Nephron (organoid): ENCODE measurements at regions not wholly inside any gene's neighbourhood (a gene's known extent, or its start where the extent isn't known, plus 50 kb on each side); places are given as distances from the start of the nearest gene placed in this dataset.

Experiments used
- H3K27ac Mint-ChIP-seq, 3 experiments: 2 replicates each; pipeline ENCODE4 v1.8.0; 2020; ENCODE audit warnings: mixed read lengths in 3 of 3, mild to moderate bottlenecking in 2 of 3, moderate library complexity in 1 of 3
- H3K27me3 Mint-ChIP-seq: 2 replicates; pipeline ENCODE4 v1.8.0; 2021; ENCODE audit warnings: low read depth, mild to moderate bottlenecking, moderate library complexity, mixed read lengths
- H3K36me3 Mint-ChIP-seq: 2 replicates; pipeline ENCODE4 v1.8.0; 2020; ENCODE audit warnings: low read depth, mixed read lengths
- H3K4me1 Mint-ChIP-seq: 2 replicates; pipeline ENCODE4 v1.8.0; 2020; ENCODE audit warnings: mixed read lengths
- H3K4me3 Mint-ChIP-seq, 3 experiments: 2 replicates each; pipeline ENCODE4 v1.8.0; 2020; ENCODE audit warnings: mild to moderate bottlenecking in 3 of 3, mixed read lengths in 3 of 3, moderate library complexity in 2 of 3
- H3K9me3 Mint-ChIP-seq: 2 replicates; pipeline ENCODE4 v1.8.0; 2020; ENCODE audit warnings: mixed read lengths
- TF ChIP-seq, protein P1 (sequence below), 3 experiments: fragments of 200-600 bp; sonication (generic); IDR thresholded peaks; one replicate each; pipeline ENCODE4 v1.5.0; 2021; ENCODE audit warnings: antibody characterized with exemption in 3 of 3; ENCODE audit not compliant: unreplicated experiment in 3 of 3

DNA sequence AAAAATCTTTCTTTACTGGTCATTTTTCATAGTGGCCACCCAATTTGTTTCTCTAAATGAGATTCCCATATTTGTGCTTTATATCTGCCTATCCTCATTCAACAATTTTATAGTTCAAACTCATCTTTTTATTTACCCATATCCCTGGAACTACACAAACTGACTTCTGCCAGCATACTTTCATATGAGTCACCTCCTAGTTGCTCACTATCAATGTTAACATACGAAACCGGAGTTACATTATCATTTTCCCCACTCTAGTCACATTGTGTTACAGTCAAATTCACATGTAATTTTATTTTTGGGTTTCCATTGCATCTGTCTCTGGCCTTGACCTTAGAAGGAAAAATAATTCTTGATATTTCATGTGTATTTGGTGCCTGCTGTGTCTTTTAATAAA lies 499.4 kb downstream of the MAFB start:
- TF ChIP-seq, protein P1, sequence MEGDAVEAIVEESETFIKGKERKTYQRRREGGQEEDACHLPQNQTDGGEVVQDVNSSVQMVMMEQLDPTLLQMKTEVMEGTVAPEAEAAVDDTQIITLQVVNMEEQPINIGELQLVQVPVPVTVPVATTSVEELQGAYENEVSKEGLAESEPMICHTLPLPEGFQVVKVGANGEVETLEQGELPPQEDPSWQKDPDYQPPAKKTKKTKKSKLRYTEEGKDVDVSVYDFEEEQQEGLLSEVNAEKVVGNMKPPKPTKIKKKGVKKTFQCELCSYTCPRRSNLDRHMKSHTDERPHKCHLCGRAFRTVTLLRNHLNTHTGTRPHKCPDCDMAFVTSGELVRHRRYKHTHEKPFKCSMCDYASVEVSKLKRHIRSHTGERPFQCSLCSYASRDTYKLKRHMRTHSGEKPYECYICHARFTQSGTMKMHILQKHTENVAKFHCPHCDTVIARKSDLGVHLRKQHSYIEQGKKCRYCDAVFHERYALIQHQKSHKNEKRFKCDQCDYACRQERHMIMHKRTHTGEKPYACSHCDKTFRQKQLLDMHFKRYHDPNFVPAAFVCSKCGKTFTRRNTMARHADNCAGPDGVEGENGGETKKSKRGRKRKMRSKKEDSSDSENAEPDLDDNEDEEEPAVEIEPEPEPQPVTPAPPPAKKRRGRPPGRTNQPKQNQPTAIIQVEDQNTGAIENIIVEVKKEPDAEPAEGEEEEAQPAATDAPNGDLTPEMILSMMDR (IDR thresholded peaks at IDR 0.05; ENCODE audit: unreplicated experiment in 3 of 3), result no peak
- H3K27ac Mint-ChIP-seq, result no peak overlapping the region
- no peaks in the 10 kb centered on the region for H3K27me3 Mint-ChIP-seq
- no peaks in the 10 kb centered on the region for H3K9me3 Mint-ChIP-seq
- H3K4me3 Mint-ChIP-seq, result no peak overlapping the region
- no peaks in the 10 kb centered on the region for H3K4me1 Mint-ChIP-seq
- no peaks in the 10 kb centered on the region for H3K36me3 Mint-ChIP-seq

DNA sequence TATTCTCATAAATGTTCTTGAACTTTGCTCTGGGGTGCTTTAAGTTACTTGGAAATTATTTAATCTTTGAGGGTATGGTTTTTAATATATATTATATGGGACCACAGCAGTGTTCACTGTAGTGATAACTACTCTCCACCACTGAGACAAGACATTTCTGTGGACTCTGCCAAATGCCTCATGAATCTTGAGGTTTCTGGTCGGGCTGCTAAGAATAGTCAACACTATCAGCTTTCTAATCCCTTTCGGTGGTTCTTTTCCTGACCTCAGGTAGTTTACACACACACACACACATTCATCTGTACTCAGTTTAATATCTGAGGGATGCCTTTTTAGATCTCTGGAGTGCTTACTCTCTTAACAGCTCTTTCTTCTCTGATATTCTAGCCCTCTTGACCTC lies 500.7 kb downstream of the MAFB start:
- TF ChIP-seq, protein P1 (IDR thresholded peaks at IDR 0.05; ENCODE audit: unreplicated experiment in 3 of 3), result no peak
- H3K9me3 Mint-ChIP-seq, result no peaks in the 10 kb centered on the region
- no peaks in the 10 kb centered on the region for H3K4me1 Mint-ChIP-seq
- peak overlapping the region in 2 of 3 experiments; percentile 4 to 32 for H3K27ac Mint-ChIP-seq
- no peak overlapping the region for H3K4me3 Mint-ChIP-seq
- no peaks in the 10 kb centered on the region for H3K36me3 Mint-ChIP-seq
- no peaks in the 10 kb centered on the region for H3K27me3 Mint-ChIP-seq

DNA sequence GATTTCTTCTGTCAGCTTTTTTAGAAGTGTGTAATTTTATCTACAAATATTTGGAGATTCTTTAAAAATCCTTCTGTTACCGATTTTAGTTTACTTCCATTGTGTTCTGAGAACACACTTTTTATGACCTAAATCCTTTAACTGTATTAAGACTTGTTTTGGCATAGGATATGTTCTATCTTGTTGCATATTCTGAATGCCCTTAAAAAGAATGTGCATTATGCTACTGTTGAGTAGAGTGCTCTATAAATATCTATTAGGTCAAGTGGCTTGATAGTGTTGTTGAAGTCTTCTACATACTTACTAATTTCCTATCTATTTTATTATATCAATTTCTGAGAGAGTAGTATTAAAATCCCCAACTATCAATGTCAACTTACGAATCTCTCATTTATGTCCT lies 502.2 kb downstream of the MAFB start:
- Mint-ChIP-seq H3K36me3 (no peaks in the 10 kb centered on the region), H3K4me3 (no peak overlapping the region), H3K27me3 (no peaks in the 10 kb centered on the region), H3K9me3 (no peaks in the 10 kb centered on the region), H3K4me1 (no peaks in the 10 kb centered on the region), H3K27ac (no peak overlapping the region)
- TF ChIP-seq, protein P1 (IDR thresholded peaks at IDR 0.05; ENCODE audit: unreplicated experiment in 3 of 3), result no peak

DNA sequence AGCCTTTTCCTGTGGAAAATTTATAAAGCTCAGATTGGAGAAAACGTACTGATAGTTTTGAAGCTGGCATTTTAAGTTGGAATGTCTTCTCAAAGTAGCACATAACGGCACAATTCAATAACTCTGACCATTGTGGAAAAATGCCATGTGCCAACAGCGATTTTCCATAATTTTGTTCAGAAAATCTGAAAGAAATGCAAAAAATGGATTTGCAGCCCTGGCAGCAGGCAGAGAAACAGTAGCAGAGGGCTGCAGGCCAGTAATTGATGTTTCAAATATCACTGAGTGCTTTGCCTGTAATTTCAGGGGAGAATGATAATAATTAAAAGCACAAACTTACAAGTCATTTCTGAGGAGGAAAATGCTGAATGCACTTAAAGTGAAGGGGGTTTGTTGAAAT lies 507.4 kb downstream of the MAFB start:
- Mint-ChIP-seq H3K4me3 (no peak overlapping the region), H3K4me1 (no peaks in the 10 kb centered on the region), H3K27ac (no peak overlapping the region), H3K9me3 (no peaks in the 10 kb centered on the region), H3K36me3 (no peaks in the 10 kb centered on the region), H3K27me3 (no peaks in the 10 kb centered on the region)
- TF ChIP-seq, protein P1 (IDR thresholded peaks at IDR 0.05; ENCODE audit: unreplicated experiment in 3 of 3), result no peak

DNA sequence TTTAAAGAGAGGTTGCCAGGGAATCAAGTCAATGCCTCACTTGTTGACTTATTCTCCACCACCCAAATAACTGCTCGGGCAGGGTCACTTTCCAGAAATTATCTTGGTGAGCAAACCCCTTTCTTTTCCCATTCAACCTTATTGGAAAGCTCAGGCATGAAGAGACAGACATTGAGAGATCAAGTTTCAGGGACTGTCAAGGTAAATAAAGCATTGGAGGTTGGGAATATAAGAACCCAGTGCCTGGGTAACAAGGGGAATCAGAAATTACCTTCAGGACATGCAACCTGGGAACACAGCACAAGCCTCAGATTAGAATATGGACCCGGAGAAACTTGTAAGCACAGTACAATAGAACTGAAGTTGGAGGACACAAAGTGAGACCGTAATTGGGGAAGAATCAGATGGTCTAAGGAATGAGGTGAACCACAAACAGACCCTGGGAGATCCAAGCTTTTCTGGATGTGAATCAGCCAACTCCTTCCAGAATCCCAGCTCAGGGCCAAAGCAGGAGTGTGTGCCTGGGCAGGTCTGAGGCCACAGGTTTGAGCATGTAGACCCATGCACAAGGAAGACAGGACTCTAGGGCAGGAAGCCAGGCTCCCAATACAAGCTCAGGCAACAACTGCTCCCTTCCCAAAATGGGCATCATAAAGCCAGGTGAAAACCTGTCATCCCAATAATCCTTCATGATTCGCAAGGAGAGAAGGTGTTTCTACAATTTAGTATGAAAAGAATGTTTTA lies 512.8 kb downstream of the MAFB start:
- Mint-ChIP-seq H3K36me3 (no peaks in the 10 kb centered on the region), H3K4me3 (no peak overlapping the region), H3K4me1 (no peaks in the 10 kb centered on the region), H3K27ac (no peak overlapping the region), H3K27me3 (no peaks in the 10 kb centered on the region), H3K9me3 (no peaks in the 10 kb centered on the region)
- TF ChIP-seq, protein P1 (IDR thresholded peaks at IDR 0.05; ENCODE audit: unreplicated experiment in 3 of 3), result no peak

DNA sequence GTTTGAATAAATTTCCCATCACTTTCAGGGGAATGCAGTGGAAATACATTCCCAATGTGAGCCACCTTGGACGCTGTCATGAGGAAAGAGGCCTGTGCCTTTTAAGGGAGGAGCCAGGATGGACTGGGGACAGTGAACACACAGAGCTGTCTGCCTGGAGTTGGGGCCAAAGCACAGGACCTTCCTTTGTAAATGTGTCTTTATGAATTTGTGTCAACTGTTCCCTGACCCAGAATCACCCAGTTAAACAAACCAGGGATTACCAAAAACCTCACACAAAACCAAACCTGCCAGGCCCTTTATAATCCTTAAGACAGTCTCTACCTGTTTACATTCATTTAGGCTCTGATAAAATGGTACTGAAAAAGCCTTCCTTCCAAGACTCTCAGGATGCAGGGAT lies 513.7 kb downstream of the MAFB start:
- TF ChIP-seq, protein P1 (IDR thresholded peaks at IDR 0.05; ENCODE audit: unreplicated experiment in 3 of 3), result no peak
- Mint-ChIP-seq H3K4me3 (no peak overlapping the region), H3K36me3 (no peaks in the 10 kb centered on the region), H3K27ac (no peak overlapping the region), H3K27me3 (no peaks in the 10 kb centered on the region), H3K4me1 (no peaks in the 10 kb centered on the region), H3K9me3 (no peaks in the 10 kb centered on the region)
